HepG2 (cell line): ENCODE measurements at regions not wholly inside any gene's neighbourhood (a gene's known extent, or its start where the extent isn't known, plus 50 kb on each side); places are given as distances from the start of the nearest gene placed in this dataset.

Experiments
- ETV5 ChIP-seq: IDR thresholded peaks from 2 replicates; pipeline ENCODE4 v1.6.1; 2018; ENCODE audit warnings: missing biosample characterization, missing genetic modification reagents, inconsistent platforms, borderline replicate concordance
- KDM1A ChIP-seq: IDR thresholded peaks from 2 replicates; pipeline ENCODE4 v1.6.1; 2016; ENCODE audit warnings: missing compliant biosample characterization
- NKX3-1 ChIP-seq: sonication (generic); formaldehyde crosslinking; IDR thresholded peaks from 2 replicates; pipeline ENCODE4 v1.5.0; 2020; ENCODE audit warnings: missing genetic modification reagents
- NR2F2 ChIP-seq: IDR thresholded peaks from 2 replicates; pipeline ENCODE4 v1.6.1; 2012; ENCODE audit warnings: low read depth, inconsistent platforms, borderline replicate concordance
- POLR2AphosphoS2 ChIP-seq: IDR thresholded peaks from 2 replicates; pipeline ENCODE4 v1.6.1; 2011; ENCODE audit warnings: low read depth, low read length, improper control_type of control experiment
- ZNF124 ChIP-seq: sonication (generic); formaldehyde crosslinking; IDR thresholded peaks from 2 replicates; pipeline ENCODE4 v1.4.0; 2020; ENCODE audit warnings: missing genetic modification reagents

DNA sequence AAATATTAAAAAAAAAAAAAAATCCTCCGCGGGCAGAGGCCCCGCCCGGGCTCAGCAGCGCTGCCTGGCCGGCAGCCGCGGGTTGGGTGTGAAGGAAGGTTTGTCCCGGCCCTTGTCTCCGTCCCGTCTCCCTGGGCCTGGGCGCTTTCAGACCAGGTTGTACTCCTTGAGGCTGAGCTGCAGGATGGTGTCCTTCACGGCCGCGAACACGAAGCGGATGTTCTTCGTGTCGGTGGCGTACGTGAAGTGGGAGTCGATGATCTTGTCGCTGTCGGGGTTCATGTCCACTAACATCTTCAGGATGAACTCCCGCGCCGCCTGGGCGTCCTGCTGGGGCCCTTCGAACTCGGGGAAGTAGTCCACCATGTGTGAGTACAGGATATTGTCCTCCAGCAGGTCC, 123.7 kb upstream of the KCTD7 start:
- TF ChIP-seq ETV5 (CRISPR knock-in tag) (no peak), POLR2AphosphoS2 (no peak), KDM1A (no peak), NR2F2 (no peak), NKX3-1 (CRISPR knock-in tag) (no peak), ZNF124 (CRISPR knock-in tag) (no peak)
